Posterior cingulate gyrus (tissue), 11 donors: ENCODE measurements at regions not wholly inside any gene's neighbourhood (a gene's known extent, or its start where the extent isn't known, plus 50 kb on each side); places are given as distances from the start of the nearest gene placed in this dataset.
"Not testable (repeated sequence)": the region's sequence is repeated elsewhere in the genome, so short reads cannot be mapped to it uniquely, and the experiment has no call there.

ENCODE experiments used
- DNase-seq, 10 donors: peaks; one replicate each; pipeline versions ENCODE4 v3.0.0 to v3.0.0-alpha.2; 2020 to 2021; ENCODE audit warnings: mixed read lengths in 3 of 10
- intact Hi-C: fragments of 100-400 bp; cut with DNase I; formaldehyde crosslinking; loops from one replicate; pipeline ENCODE4 v1.15.1; 2023

- no peak for DNase-seq
- intact Hi-C loops, result loop anchor here (10.0 kb wide), 1 partner anchor 60 kb away; no protein-coding TSS in a partner anchor
These were observed 132.6 kb upstream of the DUSP10 start for GRCh38 chr1:221874285-221875003.

- intact Hi-C loops, result loop anchor here (10.0 kb wide), 1 partner anchor 61 kb away; no protein-coding TSS in a partner anchor
These were observed 131.8 kb upstream of the DUSP10 start for GRCh38 chr1:221873673-221874072.

DNA sequence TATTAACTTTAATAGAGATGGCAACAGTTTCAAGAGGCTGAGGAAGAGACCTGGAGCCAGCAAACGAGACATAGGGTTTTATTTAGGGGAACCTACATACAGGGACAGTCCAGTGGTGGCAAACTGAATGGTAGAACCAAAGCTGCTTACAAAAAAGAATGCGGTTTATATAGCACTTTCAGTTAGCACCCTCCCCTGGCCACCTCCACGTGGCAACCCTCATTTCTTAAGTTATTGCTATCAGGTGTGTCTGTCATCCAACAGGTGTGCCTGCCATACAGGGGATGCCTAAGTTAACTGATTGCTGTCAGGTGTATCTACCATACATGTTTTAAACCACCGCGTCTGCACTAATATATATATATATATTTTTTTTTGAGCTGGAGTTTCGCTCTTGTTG, 129.2 kb upstream of the DUSP10 start:
- intact Hi-C loops, result loop anchor here (10.0 kb wide), 1 partner anchor 64 kb away; no protein-coding TSS in a partner anchor
- no peak for DNase-seq

More at GRCh38 chr1:221873673-221874072, 131.8 kb upstream of the DUSP10 start:
- DNase-seq, result no peak

- DNase-seq, result no peak
These were observed 127.9 kb upstream of the DUSP10 start for GRCh38 chr1:221869779-221870178.

GRCh38 chr1:221868593-221869303, 126.9 kb upstream of the DUSP10 start:
- intact Hi-C loops, result no loop called here
- DNase-seq, result no peak

More at GRCh38 chr1:221869779-221870178, 127.9 kb upstream of the DUSP10 start:
- intact Hi-C loops, result loop anchor here (10.0 kb wide), 1 partner anchor 65 kb away; no protein-coding TSS in a partner anchor

DNA sequence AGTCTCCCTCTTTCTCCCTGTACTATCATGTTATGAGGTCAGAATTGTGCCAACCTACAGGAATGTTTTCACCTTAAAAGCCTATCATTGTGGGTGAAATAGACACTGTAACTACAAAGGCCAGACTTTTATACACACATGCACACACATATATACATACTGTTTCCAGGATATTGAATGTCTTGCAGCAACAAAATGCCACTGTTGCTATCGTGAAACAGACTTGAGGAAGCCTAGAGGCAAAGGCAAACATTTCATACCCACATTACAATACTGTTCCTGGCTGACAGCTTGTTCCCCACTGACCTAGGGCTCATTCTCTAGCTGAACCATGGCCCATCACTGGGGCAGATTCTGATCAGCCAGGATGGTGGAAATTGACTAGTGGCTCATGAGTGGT, 125.1 kb upstream of the DUSP10 start:
- no peak for DNase-seq
- intact Hi-C loops, result no loop called here

DNA sequence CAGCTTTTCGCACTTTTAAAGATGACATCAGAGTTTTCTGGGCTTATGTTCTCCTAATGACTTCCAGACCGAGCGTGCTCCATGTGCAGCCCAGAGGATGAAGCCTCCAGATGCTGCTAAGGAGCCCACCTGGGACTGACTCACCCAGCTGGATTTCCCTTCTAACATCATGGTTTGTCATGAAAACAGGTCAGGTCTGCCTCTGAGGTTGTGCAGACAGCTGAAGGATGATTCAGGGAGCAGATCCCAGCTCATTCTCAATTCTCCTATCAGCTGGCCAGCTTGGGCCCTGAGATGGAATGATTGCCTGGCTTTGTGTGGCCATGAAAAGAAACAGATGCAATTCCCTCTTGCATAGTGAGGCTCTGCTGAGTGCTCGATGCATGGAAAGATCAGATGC, 123.9 kb upstream of the DUSP10 start:
- intact Hi-C loops, result no loop called here
- no peak for DNase-seq

- no peak for DNase-seq
- intact Hi-C loops, result no loop called here
These were observed 121.7 kb upstream of the DUSP10 start for GRCh38 chr1:221863635-221864034.

DNA sequence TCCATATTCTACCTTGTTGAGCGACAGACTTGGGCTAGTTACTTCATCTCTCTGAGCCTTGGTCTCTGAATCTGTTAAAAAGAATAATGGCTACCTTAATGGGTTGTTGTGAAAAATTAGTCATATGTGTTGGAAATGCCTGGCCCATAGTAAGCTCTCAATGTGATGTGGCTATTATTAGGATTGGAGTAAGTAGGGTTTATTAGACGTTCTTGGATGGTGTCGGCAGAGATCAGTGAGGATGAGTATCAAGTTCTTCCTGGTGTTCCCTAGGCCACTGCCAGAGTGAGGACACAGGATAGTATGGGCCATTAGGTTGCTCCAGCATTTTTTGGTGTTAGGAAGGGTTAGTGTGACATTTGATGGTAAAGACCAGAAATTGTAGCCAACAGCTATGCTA, 121.1 kb upstream of the DUSP10 start:
- intact Hi-C loops, result no loop called here
- no peak for DNase-seq

DNA sequence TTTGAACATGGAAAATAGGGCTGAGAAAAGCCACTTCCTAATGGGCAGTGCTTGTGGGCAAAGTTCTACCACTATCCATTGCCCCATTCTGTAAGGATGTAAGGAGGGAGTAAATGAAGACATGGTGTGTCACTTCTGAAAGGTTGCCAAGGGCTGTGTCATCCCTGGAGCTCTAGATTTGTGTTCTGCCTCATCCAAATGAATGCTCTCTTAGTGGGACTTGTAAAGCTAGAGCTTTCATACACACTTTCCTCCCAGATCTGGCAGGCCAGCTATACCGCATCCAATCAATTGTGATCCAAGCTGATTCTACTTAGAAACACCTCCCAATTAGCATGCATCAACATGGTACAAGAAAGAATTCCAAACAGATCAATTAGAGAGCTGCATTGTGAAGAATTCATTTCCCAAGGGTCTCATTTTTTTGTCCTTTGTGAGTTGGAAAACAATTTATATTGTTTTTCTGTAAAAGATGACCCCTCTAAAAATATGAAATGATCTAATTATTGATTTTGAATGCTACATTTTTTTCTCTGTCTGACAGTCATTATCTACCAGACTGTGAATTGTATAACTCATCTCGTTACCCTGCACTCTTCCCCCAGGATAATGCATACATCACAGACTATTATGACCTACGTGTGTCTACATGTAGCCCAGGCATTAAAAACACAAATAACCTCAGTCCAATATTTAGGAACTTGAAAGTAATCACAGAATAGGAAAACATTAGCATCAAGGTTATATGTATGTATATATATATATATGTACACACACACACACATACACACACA, 117.1 kb upstream of the DUSP10 start:
- intact Hi-C loops, result no loop called here
- DNase-seq, result no peak

GRCh38 chr1:221857094-221857444, 115.2 kb upstream of the DUSP10 start:
- intact Hi-C loops, DNase-seq: not testable (repeated sequence)

DNA sequence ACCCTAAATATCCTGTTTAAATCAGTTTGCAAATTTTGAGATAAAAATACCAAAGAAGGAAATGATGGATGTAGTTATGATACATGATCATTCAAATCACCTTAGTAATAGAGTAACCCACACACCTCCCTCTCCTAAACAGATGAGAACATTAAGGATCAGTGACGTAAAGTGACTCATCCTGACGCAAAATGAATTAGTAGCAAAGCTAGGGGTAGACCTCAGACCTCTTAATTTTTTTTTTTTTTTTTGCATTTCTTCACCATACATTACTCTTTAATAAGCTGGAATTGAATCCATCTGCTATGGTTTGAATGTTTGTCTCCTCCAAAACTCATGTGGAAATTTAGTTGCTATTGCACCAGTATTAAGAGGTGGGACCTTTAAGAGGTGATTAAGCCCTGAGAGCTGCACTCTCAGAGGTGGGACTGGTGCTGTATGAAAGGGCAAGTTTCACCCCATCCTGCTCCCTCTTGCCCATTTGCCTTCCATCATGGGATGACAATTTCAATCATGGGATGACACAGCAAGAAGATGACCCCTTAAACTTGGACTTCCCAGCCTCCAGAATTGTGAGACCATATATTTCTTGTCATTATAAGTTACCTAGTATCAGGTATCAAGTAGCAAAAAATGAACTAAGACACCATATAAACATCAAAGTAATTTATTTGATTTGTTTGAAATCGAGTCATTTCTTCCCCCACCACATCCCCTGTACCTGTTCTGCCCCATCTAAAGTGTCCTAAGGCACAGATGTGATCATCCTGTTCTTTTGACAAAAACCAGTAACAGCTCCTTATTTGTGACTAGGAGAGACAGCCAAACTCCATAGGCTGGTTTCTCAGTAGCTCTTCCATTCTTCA, 114.6 kb upstream of the DUSP10 start:
- DNase-seq, result no peak
- intact Hi-C loops, result no loop called here

GRCh38 chr1:221855156-221855555, 113.3 kb upstream of the DUSP10 start:
- no peak for DNase-seq
- intact Hi-C loops, result no loop called here

- intact Hi-C loops, result no loop called here
These were observed 109.4 kb upstream of the DUSP10 start for GRCh38 chr1:221851336-221851735.

DNA sequence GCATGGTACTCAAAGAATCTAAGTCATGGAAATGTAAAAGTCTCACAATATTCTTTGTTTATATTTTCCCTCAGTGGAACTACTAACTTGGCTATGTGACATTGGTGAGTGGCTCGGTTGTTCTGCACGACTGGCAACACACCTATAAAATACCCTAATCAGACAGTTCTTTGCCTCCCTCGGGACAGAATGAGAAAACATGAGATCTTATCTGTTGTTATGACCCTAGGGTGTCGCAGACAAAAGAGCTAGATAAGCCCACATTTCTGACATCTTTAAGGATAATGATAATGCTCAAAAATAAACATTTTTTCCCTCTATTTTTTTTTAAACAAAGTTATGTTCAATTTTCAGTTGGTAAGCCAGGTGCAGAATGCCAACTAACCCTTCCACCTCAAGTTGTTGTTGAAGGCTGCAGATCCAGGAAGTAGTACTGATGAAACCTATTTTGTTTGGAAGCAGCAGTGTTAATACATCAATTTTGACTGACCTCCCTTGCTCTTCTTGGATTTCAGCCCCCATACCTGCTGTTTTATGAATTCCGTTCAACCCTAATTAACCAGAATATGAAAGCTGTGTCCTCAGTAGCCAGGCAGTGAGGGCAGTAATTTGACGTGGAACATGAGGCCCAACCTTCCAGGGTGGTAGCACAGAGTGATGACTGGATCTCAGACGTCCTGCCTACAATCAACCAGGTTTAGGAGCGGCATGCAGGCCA, 108.7 kb upstream of the DUSP10 start:
- no peak for DNase-seq
- intact Hi-C loops, result no loop called here

More at GRCh38 chr1:221851336-221851735, 109.4 kb upstream of the DUSP10 start:
- no peak for DNase-seq

DNA sequence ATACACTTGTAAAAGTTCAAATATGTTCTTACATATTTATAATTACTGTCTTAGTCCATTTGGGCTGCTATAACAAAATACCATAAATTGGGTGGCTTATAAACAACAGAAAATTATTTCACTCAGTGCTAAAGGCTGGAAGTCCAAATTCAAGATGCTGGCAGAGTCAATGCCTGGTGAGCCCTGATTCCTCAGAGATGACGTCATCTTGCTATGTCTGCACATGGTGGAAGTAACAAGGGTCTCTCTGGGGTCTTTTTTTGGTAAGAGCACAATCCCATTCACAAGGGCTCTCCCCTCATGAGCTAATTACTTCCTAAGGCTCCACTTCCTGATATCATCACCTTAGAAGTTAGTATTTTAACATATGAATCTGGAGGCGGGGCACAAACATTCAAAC, 108.0 kb upstream of the DUSP10 start:
- intact Hi-C loops, result no loop called here
- no peak for DNase-seq

GRCh38 chr1:221849110-221849509, 107.2 kb upstream of the DUSP10 start:
- DNase-seq, result no peak
- intact Hi-C loops, result no loop called here

GRCh38 chr1:221847676-221848075, 105.8 kb upstream of the DUSP10 start:
- intact Hi-C loops, result no loop called here
- DNase-seq, result no peak

DNA sequence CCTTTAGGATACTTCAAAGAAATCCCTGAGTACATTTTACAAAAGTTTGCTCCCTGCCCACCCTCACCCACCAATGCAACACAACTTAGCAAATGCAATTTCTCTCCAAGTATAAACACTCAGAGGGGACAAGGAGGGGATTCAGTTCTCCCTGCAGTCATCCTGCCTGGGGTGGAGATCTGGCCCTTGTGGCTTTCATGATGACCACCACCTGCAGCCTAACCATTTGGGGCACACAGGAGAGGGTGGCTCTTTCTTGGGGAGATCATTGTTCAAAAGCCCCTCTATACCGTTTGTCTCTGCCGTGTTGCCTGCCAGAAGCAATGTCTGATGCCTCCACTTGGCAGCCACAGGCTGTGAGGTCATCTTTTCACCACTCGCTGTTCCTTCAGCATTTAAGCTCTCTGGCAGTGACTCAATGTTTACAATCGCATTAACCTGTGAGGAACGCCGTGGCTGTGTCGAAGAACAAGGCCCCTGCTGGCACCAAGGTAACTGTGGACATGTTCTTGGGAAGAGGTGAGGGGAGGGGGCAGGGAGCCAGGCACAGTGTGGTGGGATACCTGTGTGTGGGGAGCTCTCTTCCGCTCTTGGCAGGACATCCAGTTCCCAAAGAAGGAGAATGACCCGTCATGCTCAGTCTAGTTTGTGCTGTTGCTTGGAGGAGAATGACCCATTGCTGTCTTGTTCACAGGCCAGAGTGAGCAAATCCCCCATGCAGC, 103.9 kb upstream of the DUSP10 start:
- no peak for DNase-seq
- intact Hi-C loops, result no loop called here
